ENCODE measurements at regions not wholly inside any gene's neighbourhood (a gene's known extent, or its start where the extent isn't known, plus 50 kb on each side); places are given as distances from the start of the nearest gene placed in this dataset.

DNA sequence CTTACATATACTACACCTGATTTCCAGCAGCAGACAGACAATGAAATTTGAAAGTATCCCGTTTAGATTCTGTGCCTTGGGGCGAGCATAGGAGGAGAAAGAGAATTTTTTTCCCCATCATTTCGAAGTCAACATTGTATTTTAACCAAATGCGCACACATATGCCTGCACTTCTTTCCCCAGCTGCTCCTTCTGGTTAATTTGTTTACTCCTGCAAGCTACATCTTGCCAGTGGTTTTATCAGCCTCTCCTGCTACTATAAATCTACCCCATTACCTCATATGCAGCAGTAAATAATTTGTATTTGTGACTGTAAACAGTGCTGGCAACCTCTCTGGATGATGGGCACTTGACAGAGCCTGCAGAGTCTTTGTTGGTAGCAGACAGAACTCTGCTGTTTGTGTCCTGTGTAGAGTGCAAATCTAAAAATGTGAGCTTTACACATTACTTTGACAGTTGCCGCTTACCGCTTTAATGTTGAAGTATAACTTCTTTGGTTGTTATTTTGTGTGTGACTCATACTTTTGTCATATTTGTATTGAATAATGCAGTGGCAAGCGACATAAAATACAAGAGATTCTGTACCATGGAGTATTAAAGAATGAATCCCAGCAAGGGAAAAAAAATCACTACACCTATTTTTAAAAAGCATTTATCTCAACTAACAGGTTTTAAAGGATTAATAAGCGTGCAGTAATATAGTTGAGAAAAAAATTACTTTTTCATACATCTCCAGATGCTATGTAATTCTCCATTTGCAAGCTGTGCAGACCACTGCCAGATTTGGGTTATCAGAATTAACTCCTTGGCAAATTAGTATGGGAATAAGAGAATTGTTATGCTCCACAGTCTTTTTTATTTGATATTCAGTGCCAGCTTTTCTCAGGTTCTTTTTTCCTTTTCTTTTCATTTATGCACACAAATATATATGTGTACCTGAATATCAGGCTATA is 536.8 kb downstream of the XIRP2 start:
- DNase-seq (ENCODE audit: low spot score) = no peak

DNA sequence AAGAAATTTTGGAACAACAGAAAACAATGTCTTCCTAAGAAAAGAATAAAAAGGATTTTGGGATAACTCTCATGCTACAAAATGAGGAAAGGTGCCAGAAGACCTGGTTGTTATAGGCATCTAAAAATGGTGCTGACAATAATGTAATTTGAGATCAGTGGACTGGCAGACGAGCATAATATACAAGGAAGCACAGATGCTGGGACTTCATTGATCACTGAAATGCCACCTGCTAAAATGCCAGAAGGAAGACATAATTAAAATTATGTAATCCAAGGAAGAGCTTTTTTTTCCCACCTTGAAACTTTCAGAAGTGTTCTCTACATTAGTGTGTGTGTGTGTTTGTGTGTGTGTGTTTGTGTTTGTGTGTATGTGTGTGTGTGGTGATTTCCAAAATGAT is 535.9 kb downstream of the XIRP2 start:
- no peak for DNase-seq (ENCODE audit: low spot score)

DNA sequence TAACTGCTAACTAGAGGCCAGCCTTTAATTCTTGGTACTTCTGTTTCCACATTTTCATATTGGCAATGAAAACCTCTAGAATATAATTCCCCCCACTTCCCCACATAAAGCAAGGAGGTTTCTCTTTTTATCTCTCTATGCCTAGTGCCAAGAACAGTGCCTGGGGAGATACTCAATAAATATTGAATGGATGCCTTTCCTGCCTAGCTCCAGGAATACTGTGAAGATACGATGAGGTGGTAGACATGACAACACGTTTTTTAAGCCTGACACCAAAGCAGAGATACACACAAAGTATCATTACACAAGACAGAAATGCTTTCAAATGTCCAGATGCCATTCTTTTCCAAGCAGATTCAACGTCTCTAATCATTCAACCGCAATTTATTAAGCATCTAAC is 535.5 kb downstream of the XIRP2 start:
- DNase-seq (ENCODE audit: low spot score) = no peak

DNA sequence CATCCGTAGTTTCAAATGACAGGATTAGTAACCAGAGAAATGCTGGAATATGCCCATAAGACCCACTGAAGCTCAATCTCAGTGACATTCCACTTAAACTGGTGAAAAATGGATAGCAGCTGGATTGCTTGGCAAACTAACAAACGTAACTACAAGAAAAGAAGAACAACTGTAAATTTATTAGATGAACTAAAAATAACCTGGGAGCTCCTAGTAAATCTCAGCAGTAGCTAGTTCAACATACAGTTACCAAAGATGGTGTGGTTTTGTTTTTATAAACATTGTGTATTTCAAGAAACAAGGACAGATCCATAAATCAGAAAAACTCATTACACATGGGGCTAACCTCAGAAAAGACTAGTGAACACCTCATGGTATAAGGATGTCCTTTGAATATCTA is 531.9 kb downstream of the XIRP2 start:
- no peak for DNase-seq (ENCODE audit: low spot score)

DNA sequence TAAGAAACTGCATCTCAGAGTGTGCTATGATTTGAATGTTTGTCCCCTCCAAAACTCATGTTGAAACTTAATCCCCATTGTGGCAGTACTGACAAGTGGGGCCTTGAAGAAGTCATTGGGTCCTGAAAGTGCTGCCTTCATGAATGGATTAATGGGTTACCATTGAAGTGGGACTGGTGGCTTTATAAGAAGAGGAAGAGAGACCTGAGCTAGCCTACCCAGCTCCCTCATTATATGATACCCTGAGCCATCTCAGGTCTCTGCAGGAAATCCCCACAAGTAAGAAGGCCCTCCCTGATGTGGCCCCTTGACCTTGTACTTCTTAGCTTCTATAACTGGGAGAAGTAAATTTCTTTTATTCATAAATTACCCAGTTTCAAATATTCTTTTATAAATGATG is 526.8 kb downstream of the XIRP2 start:
- no peak for DNase-seq (ENCODE audit: low spot score)

DNA sequence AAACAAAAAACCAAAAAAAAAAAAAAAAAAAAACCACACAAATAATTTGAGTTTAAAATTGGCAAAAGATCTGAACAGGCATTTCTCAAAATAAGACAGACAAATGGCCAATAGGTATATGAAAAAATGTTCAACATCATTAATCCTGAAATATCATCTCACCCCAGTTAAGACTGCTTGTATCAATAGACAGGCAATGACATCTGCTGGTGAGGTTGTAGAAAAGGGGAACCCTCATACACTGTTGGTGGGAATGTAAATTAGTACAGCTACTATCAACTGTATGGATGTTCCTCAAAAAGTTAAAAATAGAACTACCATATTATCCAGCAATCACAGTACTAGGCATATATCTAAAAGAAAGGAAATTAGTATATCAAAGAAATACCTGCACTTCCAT is 523.1 kb downstream of the XIRP2 start:
- no peak for DNase-seq (ENCODE audit: low spot score)

GRCh38 chr2:167406558-167406957 is 518.3 kb downstream of the XIRP2 start:
- DNase-seq (ENCODE audit: low spot score) = no peak

GRCh38 chr2:167404627-167405284 is 516.5 kb downstream of the XIRP2 start:
- DNase-seq (ENCODE audit: low spot score) = no peak

DNA sequence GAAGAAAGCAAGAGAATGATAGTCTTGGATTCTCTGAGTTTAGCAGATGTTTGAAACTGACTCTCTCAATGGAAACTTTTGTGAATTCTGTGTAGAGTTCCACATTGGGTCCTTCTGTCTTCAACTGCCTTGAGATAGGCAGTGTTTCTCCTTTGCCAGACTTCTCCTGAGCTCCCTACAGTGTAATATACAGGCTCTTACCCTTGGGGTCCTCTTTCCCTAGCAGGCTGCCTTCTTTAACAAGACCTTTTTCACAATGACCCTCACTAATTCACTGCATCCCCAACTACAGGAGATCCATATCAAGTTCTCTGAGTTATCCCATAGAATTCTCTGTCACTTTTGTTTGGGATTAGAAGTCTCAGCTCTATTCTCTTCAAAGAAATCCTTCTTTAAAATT is 513.0 kb downstream of the XIRP2 start:
- no peak for DNase-seq (ENCODE audit: low spot score)

DNA sequence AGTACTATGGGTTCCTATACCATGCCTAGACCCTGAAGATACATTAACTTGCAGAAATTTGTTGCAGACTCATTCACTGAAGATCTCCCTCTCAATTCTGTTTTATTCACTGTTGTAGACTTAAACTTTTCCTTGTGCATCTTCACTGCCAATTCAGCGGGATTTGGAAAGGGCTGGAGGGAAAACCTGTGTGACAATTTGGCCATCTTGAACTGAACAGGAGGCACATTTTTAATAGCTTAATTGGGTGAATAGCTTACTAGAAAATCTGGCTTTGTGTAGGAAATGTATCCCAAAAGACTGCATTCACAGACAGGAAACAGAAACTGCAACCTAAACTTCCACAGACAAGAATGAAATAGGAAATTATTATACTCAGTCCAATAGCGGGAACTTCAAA is 512.3 kb downstream of the XIRP2 start:
- DNase-seq (ENCODE audit: low spot score) = no peak

DNA sequence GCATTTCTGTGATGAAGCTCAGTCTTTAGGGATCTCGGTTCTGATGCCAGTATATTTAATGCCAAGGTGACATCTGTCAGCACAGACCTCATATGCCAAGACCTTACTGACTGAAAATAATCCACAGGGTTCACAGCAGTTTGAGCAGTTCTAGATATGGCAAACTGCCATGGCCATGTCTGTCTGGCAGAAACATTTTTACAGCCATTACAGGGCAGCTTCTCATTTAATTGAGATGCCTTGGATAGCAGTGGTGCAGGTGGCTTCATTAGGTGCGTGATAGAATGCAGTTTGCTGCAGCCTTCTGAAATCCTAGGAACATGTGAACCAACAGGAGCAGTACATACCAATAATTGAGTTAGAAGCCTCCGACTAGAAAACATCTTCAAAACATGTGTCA is 510.6 kb downstream of the XIRP2 start:
- DNase-seq (ENCODE audit: low spot score) = no peak

DNA sequence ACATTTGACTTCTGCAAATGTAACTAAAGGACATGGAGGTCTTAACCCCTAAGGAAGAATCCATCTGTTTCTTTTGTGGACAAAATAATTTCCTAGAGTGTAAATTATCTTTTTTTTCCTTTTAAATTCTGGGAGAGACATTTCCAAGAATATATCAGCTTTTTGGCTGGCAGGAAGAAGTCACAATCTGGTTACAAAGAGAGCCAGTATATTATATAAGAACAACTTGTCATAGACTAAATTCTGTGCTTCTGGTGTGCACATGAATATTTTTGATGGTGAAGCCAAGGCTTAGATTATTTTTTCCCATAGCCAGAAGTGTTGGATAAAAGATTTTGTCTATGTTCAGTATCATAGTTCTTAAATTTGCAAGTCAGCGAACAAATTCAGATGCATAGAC is 500.6 kb downstream of the XIRP2 start:
- no peak for DNase-seq (ENCODE audit: low spot score)

DNA sequence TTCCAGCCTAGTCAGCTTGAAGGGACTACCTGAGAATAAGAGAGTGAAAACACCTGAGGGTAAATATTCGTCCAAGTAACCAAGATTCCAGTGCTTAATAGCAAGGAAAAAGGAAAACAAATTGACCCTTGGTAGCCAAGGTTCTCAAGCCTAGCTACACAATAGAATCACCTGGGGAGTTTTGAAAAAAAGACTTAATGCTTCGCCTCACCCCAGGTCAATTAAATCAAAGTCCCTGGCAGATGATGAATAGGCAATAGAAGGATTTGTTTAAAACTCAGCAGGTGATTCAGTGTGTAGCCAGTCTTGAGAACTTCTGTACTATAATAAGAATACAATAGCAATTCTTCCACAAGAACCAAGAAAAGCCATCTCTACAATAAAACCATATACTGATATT is 500.2 kb downstream of the XIRP2 start:
- DNase-seq (ENCODE audit: low spot score) = no peak

- DNase-seq (ENCODE audit: low spot score) = no peak
These were observed 498.4 kb downstream of the XIRP2 start for GRCh38 chr2:167386694-167387093.

DNA sequence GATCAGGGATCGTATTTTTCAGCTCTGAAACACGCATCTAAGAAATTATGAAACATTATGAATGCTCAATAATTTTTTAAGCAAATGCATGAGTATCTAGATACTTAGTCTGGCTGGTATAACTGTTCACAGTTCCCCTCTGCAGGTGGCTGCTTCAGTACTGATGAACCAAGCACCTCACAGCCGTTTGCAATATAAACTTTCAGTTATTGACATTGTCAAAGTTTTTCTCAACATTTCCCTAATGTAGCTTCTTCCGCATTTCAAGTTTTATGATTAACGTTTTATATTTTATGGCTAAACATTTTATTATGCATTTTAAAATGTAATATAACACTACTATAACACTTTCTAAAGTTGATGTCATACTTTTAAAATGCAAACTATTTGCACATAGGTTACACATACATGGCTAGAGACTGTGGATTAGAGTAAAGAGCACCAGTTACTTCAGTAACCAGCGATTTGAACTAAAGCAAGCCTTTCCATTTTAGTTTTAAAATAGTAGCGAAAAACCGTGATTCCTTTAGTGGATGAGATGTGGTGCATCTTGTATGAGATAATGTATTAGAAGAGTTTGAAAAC is 495.4 kb downstream of the XIRP2 start:
- DNase-seq (ENCODE audit: low spot score) = no peak

DNA sequence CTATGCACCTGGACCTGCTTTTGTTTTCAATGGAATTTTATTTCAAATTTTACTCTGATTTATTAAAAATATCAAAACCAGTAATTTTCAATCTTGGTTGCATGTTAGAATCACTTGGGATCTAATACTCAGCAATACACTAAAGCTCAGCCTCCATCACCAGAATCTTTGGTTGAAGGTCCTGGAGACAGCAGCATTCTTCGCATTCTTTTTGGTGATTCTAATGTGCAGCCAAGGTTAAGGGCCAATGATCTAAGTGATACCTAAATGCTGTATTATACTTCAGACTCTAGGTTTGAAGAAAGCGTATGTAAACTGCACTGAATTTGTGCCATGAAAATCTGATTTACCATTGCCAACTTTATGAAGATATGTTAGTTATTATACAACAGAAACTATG is 493.1 kb downstream of the XIRP2 start:
- DNase-seq (ENCODE audit: low spot score) = no peak

- DNase-seq (ENCODE audit: low spot score) = no peak
These were observed 492.3 kb downstream of the XIRP2 start for GRCh38 chr2:167380555-167380954.

DNA sequence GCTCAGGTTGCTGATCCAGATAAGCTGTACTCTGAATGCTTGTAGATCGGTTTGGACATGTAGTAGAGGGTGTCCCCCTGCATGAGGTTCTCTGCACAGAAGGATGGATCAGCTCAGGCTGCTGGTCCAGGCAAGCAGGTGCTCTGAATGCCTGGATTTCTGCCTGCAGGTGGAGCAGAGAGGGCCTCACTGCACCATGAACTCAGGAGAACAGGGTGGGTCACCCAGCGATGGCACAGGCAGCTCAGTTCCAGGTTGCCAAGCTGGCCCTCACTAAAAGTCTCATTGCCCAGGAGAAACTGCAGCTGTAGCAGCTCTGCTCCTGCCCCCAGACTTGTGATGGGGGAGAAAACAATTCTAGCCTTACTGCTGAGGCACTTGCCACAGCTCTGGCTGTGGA is 491.8 kb downstream of the XIRP2 start:
- no peak for DNase-seq (ENCODE audit: low spot score)

DNA sequence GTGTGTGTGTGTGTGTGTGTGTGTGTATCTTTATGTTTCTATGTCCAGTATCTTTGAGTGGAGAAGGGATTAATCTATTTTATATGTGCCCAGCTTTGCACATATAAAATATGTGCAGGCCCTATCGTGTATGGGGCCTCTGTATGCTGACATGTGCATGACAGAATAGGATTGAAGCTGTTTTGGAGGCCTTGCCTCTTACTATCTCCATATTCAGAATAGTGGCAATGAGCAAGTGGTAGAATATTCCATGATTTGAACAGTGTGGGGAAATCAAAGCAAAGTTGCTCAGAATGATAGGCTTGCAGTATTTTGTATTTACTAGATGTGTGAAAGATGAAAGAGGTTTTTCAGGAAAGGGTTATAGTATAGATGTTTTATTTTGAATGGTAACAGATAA is 480.8 kb downstream of the XIRP2 start:
- no peak for DNase-seq (ENCODE audit: low spot score)

- no peak for DNase-seq (ENCODE audit: low spot score)
These were observed 480.1 kb downstream of the XIRP2 start for GRCh38 chr2:167368371-167368770.

DNA sequence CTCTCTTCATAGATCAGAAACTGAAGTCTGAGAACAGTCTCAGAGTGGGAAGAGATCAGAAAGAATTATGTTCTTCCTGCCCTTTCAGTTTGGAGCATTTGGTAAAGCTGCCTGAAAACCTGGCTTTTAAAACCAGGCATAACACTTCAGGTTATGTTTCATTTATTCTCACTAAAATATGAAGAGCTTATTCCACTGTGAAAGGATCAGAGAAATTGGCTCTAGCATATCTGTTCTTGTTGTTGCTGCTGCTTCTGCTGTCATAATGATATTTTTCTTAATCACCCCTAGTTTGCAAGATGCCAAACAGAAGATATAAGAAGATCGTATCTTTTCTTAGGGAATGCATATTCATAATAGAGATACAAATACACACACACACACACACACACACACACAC is 476.9 kb downstream of the XIRP2 start:
- DNase-seq (ENCODE audit: low spot score) = no peak

DNA sequence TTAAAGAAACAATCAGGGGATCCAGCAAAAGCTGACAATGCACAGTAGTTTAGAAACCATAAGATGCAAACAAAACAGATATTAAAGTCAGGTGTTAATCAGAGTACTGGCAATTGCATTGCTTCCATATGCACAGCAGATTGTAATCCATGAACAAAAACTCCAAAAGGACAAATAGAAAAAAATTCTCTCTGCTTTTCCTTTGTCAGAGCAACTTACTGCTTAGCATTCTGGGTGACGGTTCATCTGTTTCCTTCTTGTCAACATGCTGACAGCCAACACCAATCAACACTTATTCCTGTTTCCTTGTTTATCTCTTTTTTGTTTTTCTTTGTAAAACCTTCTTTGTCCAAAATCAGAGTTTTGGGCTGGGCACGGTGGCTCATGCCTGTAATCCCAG is 473.1 kb downstream of the XIRP2 start:
- no peak for DNase-seq (ENCODE audit: low spot score)

DNA sequence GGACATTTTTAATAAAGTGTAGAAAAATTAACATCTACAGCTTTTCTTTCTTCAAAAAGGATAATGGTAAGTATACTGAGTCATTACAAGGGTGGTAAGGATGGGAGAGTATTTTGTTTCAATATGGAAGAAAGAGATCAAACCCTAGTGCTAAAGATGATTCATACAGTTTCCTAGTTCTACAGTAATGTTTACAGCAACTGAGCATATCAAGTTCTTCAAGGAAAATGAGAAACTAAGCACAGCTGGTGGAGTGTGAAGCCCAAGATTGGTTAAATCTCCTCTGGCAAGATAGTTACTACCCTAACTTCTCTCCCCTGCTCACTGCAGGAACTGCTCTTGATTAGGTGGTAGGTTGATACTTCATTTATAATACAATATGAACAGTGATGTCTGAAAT is 467.5 kb downstream of the XIRP2 start:
- no peak for DNase-seq (ENCODE audit: low spot score)
